ENCODE measurements at regions not wholly inside any gene's neighbourhood (a gene's known extent, or its start where the extent isn't known, plus 50 kb on each side); places are given as distances from the start of the nearest gene placed in this dataset.
A peak's percentile ranks its signal among the peaks of the same experiment; 100 is the strongest.
"Not testable (repeated sequence)": the region's sequence is repeated elsewhere in the genome, so short reads cannot be mapped to it uniquely, and the experiment has no call there.

- H3K23ac ChIP-seq (ENCODE audit: low read depth, low read length, poor library complexity); H3K9ac ChIP-seq (ENCODE audit: low read depth, low read length, poor library complexity); H3K27me3 ChIP-seq (ENCODE audit: control insufficient read depth in 3 of 3, insufficient read depth in 3 of 3, low read depth in 1 of 3, low read length in 3 of 3); H2BK12ac ChIP-seq (ENCODE audit: low read length); H3K4me3 ChIP-seq (ENCODE audit: low read length in 2 of 2); H3K79me1 ChIP-seq (ENCODE audit: low read depth, low read length); H3K27ac ChIP-seq (replicated peaks; ENCODE audit: low read length); H3K36me3 ChIP-seq (replicated peaks in 1 of 2; ENCODE audit: control insufficient read depth in 2 of 2, insufficient read depth in 2 of 2, low read length in 2 of 2); H2BK15ac ChIP-seq (ENCODE audit: low read length); DNase-seq (ENCODE audit: low spot score); H2BK120ac ChIP-seq (ENCODE audit: low read depth, low read length); H4K91ac ChIP-seq (ENCODE audit: low read depth, low read length, poor library complexity); H3K14ac ChIP-seq (ENCODE audit: low read length); H3K9me3 ChIP-seq (replicated peaks in 1 of 2; ENCODE audit: control insufficient read depth in 2 of 2, insufficient read depth in 1 of 2, low read depth in 1 of 2, low read length in 2 of 2); H2BK5ac ChIP-seq (ENCODE audit: low read length); H2AFZ ChIP-seq (ENCODE audit: low read length); H3K18ac ChIP-seq (ENCODE audit: low read length); H4K8ac ChIP-seq (ENCODE audit: low read depth, low read length); H3K4me2 ChIP-seq (ENCODE audit: insufficient read depth, low read length, poor library complexity, severe bottlenecking); H3K4me1 ChIP-seq (ENCODE audit: control insufficient read depth in 2 of 2, insufficient read depth in 1 of 2, low read depth in 1 of 2, low read length in 2 of 2); H3K4ac ChIP-seq (ENCODE audit: low read length); H2AK5ac ChIP-seq (ENCODE audit: low read depth, low read length): not testable (repeated sequence)
- no CpG with 5 or more reads among the region's 8 CpGs for WGBS, 2 donors (ENCODE audit: extremely low coverage in 2 of 2, insufficient read length in 2 of 2, insufficient replicate concordance in 1 of 2)
These were observed 368.7 kb upstream of the AMELY start for GRCh38 chrY:7280151-7280740.

DNA sequence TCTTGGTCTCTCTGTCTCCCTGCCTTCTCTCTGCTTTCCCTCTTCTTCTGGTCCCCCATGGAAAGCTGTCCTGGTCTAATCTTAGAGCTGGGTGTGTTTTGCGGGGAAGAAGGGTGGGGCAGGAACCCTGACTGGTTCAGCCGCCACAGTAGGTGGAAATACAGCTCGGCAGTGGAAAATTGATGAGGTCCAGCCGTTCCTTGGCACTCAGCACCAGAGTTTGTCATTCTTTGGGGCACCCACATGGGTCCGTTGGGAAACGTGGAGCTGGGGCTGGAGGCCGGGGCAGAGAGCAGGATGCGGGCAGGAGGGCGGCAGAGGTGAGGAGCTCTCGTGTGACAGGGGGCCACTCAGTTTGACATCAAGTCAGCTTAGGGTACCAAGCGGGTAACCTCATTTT, 364.2 kb upstream of the AMELY start:
- no CpG with 5 or more reads among the region's 11 CpGs for WGBS, 2 donors (ENCODE audit: extremely low coverage in 2 of 2, insufficient read length in 2 of 2, insufficient replicate concordance in 1 of 2)
- H3K23ac ChIP-seq (ENCODE audit: low read depth, low read length, poor library complexity) = no peak overlapping the region
- no peaks in the 10 kb centered on the region for H3K27me3 ChIP-seq (ENCODE audit: control insufficient read depth in 3 of 3, insufficient read depth in 3 of 3, low read depth in 1 of 3, low read length in 3 of 3)
- peak overlapping the region in 1 of 2 donors; percentile 89 for H3K4me3 ChIP-seq (ENCODE audit: low read length in 2 of 2)
- no peak overlapping the region for H2BK120ac ChIP-seq (ENCODE audit: low read depth, low read length)
- no peak overlapping the region for H3K14ac ChIP-seq (ENCODE audit: low read length)
- no peak overlapping the region for H4K8ac ChIP-seq (ENCODE audit: low read depth, low read length)
- no peak for DNase-seq (ENCODE audit: low spot score)
- no peak overlapping the region for H3K18ac ChIP-seq (ENCODE audit: low read length)
- H3K9ac ChIP-seq (ENCODE audit: low read depth, low read length, poor library complexity) = no peak overlapping the region
- H3K9me3 ChIP-seq (replicated peaks in 1 of 2; ENCODE audit: control insufficient read depth in 2 of 2, insufficient read depth in 1 of 2, low read depth in 1 of 2, low read length in 2 of 2) = no peaks in the 10 kb centered on the region
- H3K4me1 ChIP-seq (ENCODE audit: control insufficient read depth in 2 of 2, insufficient read depth in 1 of 2, low read depth in 1 of 2, low read length in 2 of 2) = no peaks in the 10 kb centered on the region
- H2BK5ac ChIP-seq (ENCODE audit: low read length) = no peak overlapping the region
- no peak overlapping the region for H3K27ac ChIP-seq (replicated peaks; ENCODE audit: low read length)
- H3K79me1 ChIP-seq (ENCODE audit: low read depth, low read length) = peaks cover 1% of the 10 kb centered on the region
- H3K4me2 ChIP-seq (ENCODE audit: insufficient read depth, low read length, poor library complexity, severe bottlenecking) = no peak overlapping the region
- no peak overlapping the region for H2AK5ac ChIP-seq (ENCODE audit: low read depth, low read length)
- H2BK12ac ChIP-seq (ENCODE audit: low read length) = no peak overlapping the region
- no peak overlapping the region for H4K91ac ChIP-seq (ENCODE audit: low read depth, low read length, poor library complexity)
- no peak overlapping the region for H3K4ac ChIP-seq (ENCODE audit: low read length)
- H2AFZ ChIP-seq (ENCODE audit: low read length) = no peak overlapping the region
- H2BK15ac ChIP-seq (ENCODE audit: low read length) = no peak overlapping the region
- H3K36me3 ChIP-seq (replicated peaks in 1 of 2; ENCODE audit: control insufficient read depth in 2 of 2, insufficient read depth in 2 of 2, low read length in 2 of 2) = no peaks in the 10 kb centered on the region

GRCh38 chrY:7275014-7275413, 363.5 kb upstream of the AMELY start:
- H2BK12ac ChIP-seq (ENCODE audit: low read length) = no peak overlapping the region

GRCh38 chrY:7274369-7274913, 362.9 kb upstream of the AMELY start:
- Histone ChIP-seq H3K79me1 (ENCODE audit: low read depth, low read length) (peaks cover 1% of the 10 kb centered on the region), H3K4me1 (ENCODE audit: control insufficient read depth in 2 of 2, insufficient read depth in 1 of 2, low read depth in 1 of 2, low read length in 2 of 2) (no peaks in the 10 kb centered on the region), H3K27ac (replicated peaks; ENCODE audit: low read length) (no peak overlapping the region), H3K9me3 (replicated peaks in 1 of 2; ENCODE audit: control insufficient read depth in 2 of 2, insufficient read depth in 1 of 2, low read depth in 1 of 2, low read length in 2 of 2) (no peaks in the 10 kb centered on the region), H3K23ac (ENCODE audit: low read depth, low read length, poor library complexity) (no peak overlapping the region), H4K91ac (ENCODE audit: low read depth, low read length, poor library complexity) (no peak overlapping the region), H3K18ac (ENCODE audit: low read length) (no peak overlapping the region), H2AFZ (ENCODE audit: low read length) (no peak overlapping the region), H3K27me3 (ENCODE audit: control insufficient read depth in 3 of 3, insufficient read depth in 3 of 3, low read depth in 1 of 3, low read length in 3 of 3) (no peaks in the 10 kb centered on the region), H3K4ac (ENCODE audit: low read length) (no peak overlapping the region), H3K4me3 (ENCODE audit: low read length in 2 of 2) (peak overlapping the region in 1 of 2 donors; percentile 89), H3K4me2 (ENCODE audit: insufficient read depth, low read length, poor library complexity, severe bottlenecking) (peak overlapping the region; percentile 54), H3K14ac (ENCODE audit: low read length) (no peak overlapping the region), H2AK5ac (ENCODE audit: low read depth, low read length) (no peak overlapping the region), H3K9ac (ENCODE audit: low read depth, low read length, poor library complexity) (peak overlapping the region; percentile 72), H2BK12ac (ENCODE audit: low read length) (no peak overlapping the region), H4K8ac (ENCODE audit: low read depth, low read length) (no peak overlapping the region), H2BK15ac (ENCODE audit: low read length) (no peak overlapping the region), H2BK5ac (ENCODE audit: low read length) (no peak overlapping the region), H3K36me3 (replicated peaks in 1 of 2; ENCODE audit: control insufficient read depth in 2 of 2, insufficient read depth in 2 of 2, low read length in 2 of 2) (no peaks in the 10 kb centered on the region), H2BK120ac (ENCODE audit: low read depth, low read length) (no peak overlapping the region)
- DNase-seq (ENCODE audit: low spot score) = no peak
- WGBS, 2 donors (ENCODE audit: extremely low coverage in 2 of 2, insufficient read length in 2 of 2, insufficient replicate concordance in 1 of 2) = no CpG with 5 or more reads among the region's 54 CpGs

More at GRCh38 chrY:7275014-7275413, 363.5 kb upstream of the AMELY start:
- no peak overlapping the region for H2BK5ac ChIP-seq (ENCODE audit: low read length)
- no peak overlapping the region for H3K9ac ChIP-seq (ENCODE audit: low read depth, low read length, poor library complexity)
- no peak overlapping the region for H2BK15ac ChIP-seq (ENCODE audit: low read length)
- H2AK5ac ChIP-seq (ENCODE audit: low read depth, low read length) = no peak overlapping the region
- no peak overlapping the region for H4K91ac ChIP-seq (ENCODE audit: low read depth, low read length, poor library complexity)
- H2AFZ ChIP-seq (ENCODE audit: low read length) = no peak overlapping the region
- no peak overlapping the region for H3K23ac ChIP-seq (ENCODE audit: low read depth, low read length, poor library complexity)
- no peaks in the 10 kb centered on the region for H3K27me3 ChIP-seq (ENCODE audit: control insufficient read depth in 3 of 3, insufficient read depth in 3 of 3, low read depth in 1 of 3, low read length in 3 of 3)
- no peaks in the 10 kb centered on the region for H3K36me3 ChIP-seq (replicated peaks in 1 of 2; ENCODE audit: control insufficient read depth in 2 of 2, insufficient read depth in 2 of 2, low read length in 2 of 2)
- WGBS, 2 donors (ENCODE audit: extremely low coverage in 2 of 2, insufficient read length in 2 of 2, insufficient replicate concordance in 1 of 2) = no CpG with 5 or more reads among the region's 18 CpGs
- H3K79me1 ChIP-seq (ENCODE audit: low read depth, low read length) = peaks cover 1% of the 10 kb centered on the region
- H3K9me3 ChIP-seq (replicated peaks in 1 of 2; ENCODE audit: control insufficient read depth in 2 of 2, insufficient read depth in 1 of 2, low read depth in 1 of 2, low read length in 2 of 2) = no peaks in the 10 kb centered on the region
- no peak overlapping the region for H3K18ac ChIP-seq (ENCODE audit: low read length)
- DNase-seq (ENCODE audit: low spot score) = no peak
- H2BK120ac ChIP-seq (ENCODE audit: low read depth, low read length) = no peak overlapping the region
- H3K4me3 ChIP-seq (ENCODE audit: low read length in 2 of 2) = peak overlapping the region in 1 of 2 donors; percentile 89
- no peak overlapping the region for H3K27ac ChIP-seq (replicated peaks; ENCODE audit: low read length)
- H3K4ac ChIP-seq (ENCODE audit: low read length) = no peak overlapping the region
- no peak overlapping the region for H4K8ac ChIP-seq (ENCODE audit: low read depth, low read length)
- no peaks in the 10 kb centered on the region for H3K4me1 ChIP-seq (ENCODE audit: control insufficient read depth in 2 of 2, insufficient read depth in 1 of 2, low read depth in 1 of 2, low read length in 2 of 2)
- peak overlapping the region; percentile 45 for H3K4me2 ChIP-seq (ENCODE audit: insufficient read depth, low read length, poor library complexity, severe bottlenecking)
- no peak overlapping the region for H3K14ac ChIP-seq (ENCODE audit: low read length)
